ENCODE measurements at regions not wholly inside any gene's neighbourhood (a gene's known extent, or its start where the extent isn't known, plus 50 kb on each side); places are given as distances from the start of the nearest gene placed in this dataset.
"Not testable (repeated sequence)": the region's sequence is repeated elsewhere in the genome, so short reads cannot be mapped to it uniquely, and the experiment has no call there.

DNA sequence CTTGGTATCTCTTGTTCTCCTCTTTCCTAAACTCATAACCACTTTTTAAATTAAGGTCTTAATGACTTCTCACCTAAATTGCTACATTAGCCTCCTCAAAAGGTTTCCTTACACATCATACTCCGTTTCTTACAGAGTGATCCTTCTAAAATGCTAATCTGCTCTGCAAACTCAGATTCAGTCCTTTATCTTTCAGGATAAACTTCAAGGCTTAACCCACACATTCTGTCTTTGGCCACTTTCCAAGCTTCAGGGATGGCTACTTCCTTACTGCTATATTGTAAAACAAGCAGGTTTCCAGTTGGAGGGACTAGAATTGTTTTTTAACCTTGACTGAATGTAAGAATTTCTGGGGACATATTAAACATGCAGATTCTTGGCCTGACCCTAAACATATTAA, 105.5 kb upstream of the CHD1 start:
- no peaks in the 10 kb centered on the region for H3K4me1 ChIP-seq (ENCODE audit: control insufficient read depth, low read depth, low read length)
- no peak overlapping the region for H3K27ac ChIP-seq (ENCODE audit: low read length)
- no peaks in the 10 kb centered on the region for H3K27me3 ChIP-seq (ENCODE audit: control insufficient read depth, insufficient read depth, low read length)

DNA sequence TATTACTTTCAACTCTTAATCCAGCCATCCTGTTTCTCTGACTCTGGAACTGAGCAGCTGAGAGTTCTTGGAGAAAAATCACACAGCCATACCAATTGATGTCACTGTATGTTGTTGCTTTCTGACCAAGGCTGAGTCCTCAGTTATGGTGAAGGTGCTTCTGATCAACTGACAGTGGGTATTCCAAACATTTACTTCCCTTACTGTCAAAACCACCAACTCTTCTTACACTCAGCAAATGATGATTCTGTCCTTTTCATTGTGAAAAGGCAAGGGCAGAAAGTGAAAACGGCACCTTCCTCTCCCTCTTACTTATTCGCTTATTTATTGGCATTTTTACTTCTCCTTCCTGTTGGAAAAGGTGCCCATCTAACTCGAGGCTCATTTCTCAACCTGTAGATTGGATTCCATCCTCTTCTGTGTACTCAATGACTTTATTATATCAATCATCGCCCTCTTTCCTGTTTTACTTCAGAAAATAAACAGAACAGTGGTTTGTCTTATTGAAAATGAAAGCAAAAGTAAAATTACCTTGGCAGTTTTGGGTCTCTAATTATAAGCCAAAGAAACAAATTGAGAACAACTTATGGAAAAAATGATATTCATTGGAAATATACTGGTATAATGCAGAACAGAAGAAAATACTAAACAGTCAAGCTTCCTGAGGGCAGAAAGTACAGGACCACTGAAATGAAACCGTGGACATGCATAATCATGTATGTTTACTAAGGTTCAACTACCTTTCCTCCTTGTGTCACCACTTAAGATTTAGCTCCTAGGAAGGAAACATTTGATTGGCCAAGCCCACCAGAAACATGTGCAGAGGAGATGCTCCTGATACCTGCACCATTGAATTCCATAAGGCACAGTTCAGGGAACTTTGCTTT, 104.5 kb upstream of the CHD1 start:
- Histone ChIP-seq H3K36me3 (ENCODE audit: control insufficient read depth, low read depth, low read length) (no peaks in the 10 kb centered on the region), H3K27ac (ENCODE audit: low read length) (no peak overlapping the region), H3K27me3 (ENCODE audit: control insufficient read depth, insufficient read depth, low read length) (no peaks in the 10 kb centered on the region), H3K9me3 (ENCODE audit: control insufficient read depth, low read depth, low read length) (no peaks in the 10 kb centered on the region), H3K4me3 (ENCODE audit: low read length) (no peak overlapping the region), H3K4me1 (ENCODE audit: control insufficient read depth, low read depth, low read length) (no peaks in the 10 kb centered on the region), H3K9ac (ENCODE audit: low read length) (no peak overlapping the region)

More for the DNA sequence above, 105.5 kb upstream of the CHD1 start:
- Histone ChIP-seq H3K36me3 (ENCODE audit: control insufficient read depth, low read depth, low read length) (no peaks in the 10 kb centered on the region), H3K9ac (ENCODE audit: low read length) (no peak overlapping the region), H3K4me3 (ENCODE audit: low read length) (no peak overlapping the region), H3K9me3 (ENCODE audit: control insufficient read depth, low read depth, low read length) (no peaks in the 10 kb centered on the region)

DNA sequence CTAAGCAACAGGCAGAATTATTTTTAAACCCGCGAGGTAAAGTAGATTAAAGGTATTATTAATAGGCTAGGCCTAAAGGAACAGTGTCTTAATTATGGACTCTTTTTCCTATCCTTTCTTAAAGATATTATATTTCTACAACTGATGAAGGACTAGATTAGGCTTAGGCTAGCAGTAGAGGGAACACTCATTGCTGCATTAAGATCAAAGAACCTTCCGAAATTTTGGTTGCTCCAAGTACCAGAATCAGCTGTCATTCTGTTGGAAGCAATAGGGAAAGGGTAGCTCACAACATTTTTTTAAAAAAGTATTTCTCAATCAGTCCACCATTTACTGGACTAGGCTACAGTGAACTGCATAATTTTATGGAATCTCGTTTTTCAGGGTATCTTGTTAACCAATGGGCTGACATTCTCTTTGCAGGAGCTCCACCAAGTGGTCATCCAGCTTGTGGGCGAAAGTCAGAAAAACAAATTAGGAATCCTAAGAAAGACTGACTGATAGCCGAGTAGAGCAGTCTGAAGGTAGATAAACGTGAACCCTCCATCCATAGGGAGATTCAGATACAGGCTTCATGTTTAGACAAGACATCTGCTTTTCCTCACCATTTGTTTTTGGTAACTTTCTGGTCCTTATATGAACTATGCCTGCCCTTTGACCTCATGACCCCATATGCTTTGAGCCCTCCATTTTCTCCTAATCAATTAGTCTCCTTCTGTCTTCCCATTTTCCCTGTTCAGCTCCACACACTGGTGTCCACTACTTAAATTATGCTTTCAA, 103.6 kb upstream of the CHD1 start:
- H3K27ac ChIP-seq (ENCODE audit: low read length) = no peak overlapping the region
- no peaks in the 10 kb centered on the region for H3K27me3 ChIP-seq (ENCODE audit: control insufficient read depth, insufficient read depth, low read length)
- H3K4me3 ChIP-seq (ENCODE audit: low read length) = no peak overlapping the region
- H3K4me1 ChIP-seq (ENCODE audit: control insufficient read depth, low read depth, low read length) = no peaks in the 10 kb centered on the region
- H3K9me3 ChIP-seq (ENCODE audit: control insufficient read depth, low read depth, low read length) = no peaks in the 10 kb centered on the region
- H3K36me3 ChIP-seq (ENCODE audit: control insufficient read depth, low read depth, low read length) = no peaks in the 10 kb centered on the region
- no peak overlapping the region for H3K9ac ChIP-seq (ENCODE audit: low read length)

DNA sequence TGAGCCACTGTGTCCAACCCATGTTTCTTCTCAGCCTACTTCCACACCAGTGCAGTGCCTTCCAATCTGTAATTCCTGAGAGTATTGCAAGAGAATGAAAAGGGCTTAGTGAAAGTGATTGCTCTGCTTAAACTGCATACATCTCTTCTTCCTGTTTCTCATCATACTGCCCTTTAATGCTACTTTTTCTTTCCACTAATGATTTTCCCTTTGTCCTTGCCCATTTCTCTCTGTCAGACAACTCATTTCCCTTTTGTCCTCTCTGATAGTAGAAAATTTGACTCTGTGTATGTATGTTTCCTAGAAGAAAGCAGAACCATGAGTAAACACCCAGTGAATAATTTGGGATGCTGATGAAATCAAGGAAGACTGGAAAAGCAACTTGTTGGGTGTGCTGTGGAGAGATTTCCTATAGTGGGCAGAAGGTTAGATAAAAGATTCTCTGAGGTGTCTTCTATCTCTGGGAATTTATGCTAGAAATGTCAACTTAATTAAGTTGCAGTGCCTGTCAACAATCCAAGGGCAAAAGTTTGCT, 102.2 kb upstream of the CHD1 start:
- H3K36me3 ChIP-seq (ENCODE audit: control insufficient read depth, low read depth, low read length) = no peaks in the 10 kb centered on the region
- no peak overlapping the region for H3K9ac ChIP-seq (ENCODE audit: low read length)
- no peaks in the 10 kb centered on the region for H3K9me3 ChIP-seq (ENCODE audit: control insufficient read depth, low read depth, low read length)
- H3K27me3 ChIP-seq (ENCODE audit: control insufficient read depth, insufficient read depth, low read length) = no peaks in the 10 kb centered on the region
- H3K4me1 ChIP-seq (ENCODE audit: control insufficient read depth, low read depth, low read length) = no peaks in the 10 kb centered on the region
- H3K4me3 ChIP-seq (ENCODE audit: low read length) = no peak overlapping the region
- no peak overlapping the region for H3K27ac ChIP-seq (ENCODE audit: low read length)

DNA sequence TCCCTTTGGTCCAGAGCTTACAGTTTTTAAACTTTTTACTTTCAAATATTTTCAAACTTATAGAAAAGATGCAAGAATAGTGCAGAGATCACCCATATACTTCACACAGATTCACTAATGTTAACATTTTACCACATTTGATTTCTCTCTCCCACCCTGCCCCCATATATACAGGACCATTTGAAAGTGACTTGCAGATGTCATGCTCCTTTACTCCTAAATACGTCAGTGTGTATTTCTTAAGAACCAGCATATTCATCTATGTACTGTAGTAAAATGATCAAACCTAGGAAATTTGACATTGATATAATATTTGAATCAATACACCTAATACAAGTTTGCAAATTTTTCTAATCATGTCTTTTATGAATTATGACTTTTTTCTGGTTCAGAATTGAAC, 100.4 kb upstream of the CHD1 start:
- H3K4me1 ChIP-seq (ENCODE audit: control insufficient read depth, low read depth, low read length) = no peaks in the 10 kb centered on the region
- no peaks in the 10 kb centered on the region for H3K36me3 ChIP-seq (ENCODE audit: control insufficient read depth, low read depth, low read length)
- no peaks in the 10 kb centered on the region for H3K9me3 ChIP-seq (ENCODE audit: control insufficient read depth, low read depth, low read length)
- no peak overlapping the region for H3K9ac ChIP-seq (ENCODE audit: low read length)
- H3K27me3 ChIP-seq (ENCODE audit: control insufficient read depth, insufficient read depth, low read length) = no peaks in the 10 kb centered on the region
- no peak overlapping the region for H3K4me3 ChIP-seq (ENCODE audit: low read length)
- H3K27ac ChIP-seq (ENCODE audit: low read length) = no peak overlapping the region

DNA sequence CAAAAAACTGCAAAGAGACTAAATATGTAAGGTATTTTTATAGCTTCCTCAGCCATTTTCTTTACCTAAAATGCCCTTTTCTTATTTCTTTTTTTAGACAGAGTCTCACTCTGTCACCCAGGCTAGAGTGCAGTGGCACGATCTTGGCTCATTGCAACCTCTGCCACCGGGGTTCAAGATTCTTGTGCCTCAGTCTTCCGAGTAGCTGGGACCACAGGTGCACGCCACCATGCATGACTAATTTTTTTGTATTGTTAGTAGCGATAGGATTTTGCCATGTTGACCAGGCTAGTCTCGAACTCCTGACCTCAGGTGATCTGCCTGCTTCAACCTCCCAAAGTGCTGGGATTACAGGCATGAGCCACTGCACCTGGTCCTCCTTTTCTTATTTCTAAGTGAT, 99.4 kb upstream of the CHD1 start:
- not testable (repeated sequence) for H3K36me3 ChIP-seq (ENCODE audit: control insufficient read depth, low read depth, low read length); H3K9ac ChIP-seq (ENCODE audit: low read length); H3K27me3 ChIP-seq (ENCODE audit: control insufficient read depth, insufficient read depth, low read length); H3K4me3 ChIP-seq (ENCODE audit: low read length); H3K9me3 ChIP-seq (ENCODE audit: control insufficient read depth, low read depth, low read length); H3K27ac ChIP-seq (ENCODE audit: low read length); H3K4me1 ChIP-seq (ENCODE audit: control insufficient read depth, low read depth, low read length)

DNA sequence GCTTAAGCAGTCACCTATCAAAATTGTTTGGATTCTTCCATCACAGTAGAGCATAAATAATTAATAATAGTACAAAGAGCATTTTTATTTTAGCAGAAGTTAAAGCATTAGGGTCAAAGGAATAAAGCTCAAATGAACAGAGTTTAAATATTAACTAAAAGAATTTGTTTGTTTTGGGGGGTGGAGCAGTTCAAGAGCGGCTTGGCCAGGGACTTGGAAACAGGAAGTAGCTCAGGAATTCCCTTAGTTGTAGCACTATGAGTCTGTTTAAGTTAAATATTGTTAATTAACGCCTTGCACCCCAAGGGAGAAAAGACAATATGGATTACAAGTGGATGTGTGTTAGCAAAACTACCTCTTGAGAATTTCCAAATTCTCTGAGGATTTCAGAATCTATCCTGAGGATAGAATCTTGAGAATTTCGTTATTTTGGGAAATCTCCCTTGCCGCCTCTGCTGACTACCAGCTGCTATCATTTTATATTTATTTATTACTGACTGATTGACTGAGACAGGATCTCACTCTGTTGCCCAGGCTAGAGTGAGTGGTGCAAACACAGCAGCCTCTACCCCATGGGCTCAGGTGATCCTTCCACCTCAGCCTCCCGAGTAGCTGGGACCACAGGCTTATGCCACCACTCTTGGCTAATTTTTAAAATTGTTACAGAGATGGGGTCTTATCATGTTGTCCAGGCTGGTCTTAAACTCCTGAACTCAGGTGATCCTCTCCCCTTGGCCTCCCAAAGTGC, 96.7 kb upstream of the CHD1 start:
- H3K27me3 ChIP-seq (ENCODE audit: control insufficient read depth, insufficient read depth, low read length) = no peaks in the 10 kb centered on the region
- H3K4me3 ChIP-seq (ENCODE audit: low read length) = no peak overlapping the region
- H3K4me1 ChIP-seq (ENCODE audit: control insufficient read depth, low read depth, low read length) = no peaks in the 10 kb centered on the region
- no peak overlapping the region for H3K9ac ChIP-seq (ENCODE audit: low read length)
- no peak overlapping the region for H3K27ac ChIP-seq (ENCODE audit: low read length)
- no peaks in the 10 kb centered on the region for H3K9me3 ChIP-seq (ENCODE audit: control insufficient read depth, low read depth, low read length)
- no peaks in the 10 kb centered on the region for H3K36me3 ChIP-seq (ENCODE audit: control insufficient read depth, low read depth, low read length)

DNA sequence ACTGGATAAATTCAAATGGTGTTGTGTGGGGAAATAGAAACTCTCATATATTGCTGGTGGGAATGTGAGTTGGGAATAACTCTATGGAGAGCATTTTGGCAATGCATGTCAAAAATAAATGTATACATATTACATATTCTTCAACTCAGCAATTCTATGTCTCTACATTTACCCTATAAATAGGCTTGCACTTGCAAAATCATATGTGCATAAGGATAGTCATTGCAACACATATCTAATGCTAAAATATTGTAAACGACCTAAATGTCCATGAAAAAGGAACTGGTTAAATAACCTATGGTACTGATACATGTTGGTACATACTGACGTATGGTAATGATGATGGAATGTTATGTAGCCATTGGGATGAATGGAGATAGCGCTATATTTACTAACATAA, 94.5 kb upstream of the CHD1 start:
- Histone ChIP-seq H3K9ac (ENCODE audit: low read length) (no peak overlapping the region), H3K4me1 (ENCODE audit: control insufficient read depth, low read depth, low read length) (no peaks in the 10 kb centered on the region), H3K27me3 (ENCODE audit: control insufficient read depth, insufficient read depth, low read length) (no peaks in the 10 kb centered on the region), H3K4me3 (ENCODE audit: low read length) (no peak overlapping the region), H3K9me3 (ENCODE audit: control insufficient read depth, low read depth, low read length) (no peaks in the 10 kb centered on the region), H3K27ac (ENCODE audit: low read length) (no peak overlapping the region), H3K36me3 (ENCODE audit: control insufficient read depth, low read depth, low read length) (no peaks in the 10 kb centered on the region)

DNA sequence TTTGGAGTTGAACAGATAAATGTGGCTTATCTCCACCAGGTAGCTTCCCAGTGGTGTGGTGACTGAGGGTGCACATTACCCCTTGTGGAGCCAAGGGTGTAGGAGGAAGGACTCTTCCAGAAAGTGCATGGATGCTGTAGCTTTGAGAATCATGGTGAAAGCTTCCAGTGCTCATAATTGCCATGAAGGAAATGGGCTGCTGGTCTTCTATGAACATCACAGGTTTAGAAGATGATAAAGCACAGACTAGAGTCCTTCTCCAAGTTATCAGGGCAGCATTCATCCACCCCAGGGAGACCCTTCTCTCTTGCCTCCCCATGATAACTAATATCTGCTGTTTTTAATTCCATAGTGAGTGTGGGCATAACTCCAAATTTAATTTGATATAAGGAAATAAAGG, 93.4 kb upstream of the CHD1 start:
- H3K4me1 ChIP-seq (ENCODE audit: control insufficient read depth, low read depth, low read length) = no peaks in the 10 kb centered on the region
- H3K27ac ChIP-seq (ENCODE audit: low read length) = no peak overlapping the region
- H3K9ac ChIP-seq (ENCODE audit: low read length) = no peak overlapping the region
- H3K36me3 ChIP-seq (ENCODE audit: control insufficient read depth, low read depth, low read length) = no peaks in the 10 kb centered on the region
- H3K27me3 ChIP-seq (ENCODE audit: control insufficient read depth, insufficient read depth, low read length) = no peaks in the 10 kb centered on the region
- H3K4me3 ChIP-seq (ENCODE audit: low read length) = no peak overlapping the region
- H3K9me3 ChIP-seq (ENCODE audit: control insufficient read depth, low read depth, low read length) = no peaks in the 10 kb centered on the region

DNA sequence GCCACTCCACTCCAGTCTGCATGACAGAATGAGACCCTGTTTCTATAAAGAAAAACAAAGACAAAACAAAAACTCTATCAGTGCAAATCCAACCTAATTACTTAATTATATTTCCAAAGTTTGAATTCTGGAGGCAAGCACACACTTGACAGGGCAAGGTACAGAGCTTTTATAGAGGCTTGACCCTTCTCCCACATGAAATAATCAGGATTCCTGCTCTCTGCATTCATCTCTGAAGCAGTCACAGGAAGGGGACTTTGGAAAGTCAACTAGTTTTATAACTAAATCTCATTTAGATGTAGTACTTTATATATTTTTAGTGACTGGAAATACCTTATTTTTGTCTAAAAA, 91.9 kb upstream of the CHD1 start:
- Histone ChIP-seq H3K9ac (ENCODE audit: low read length) (no peak overlapping the region), H3K27ac (ENCODE audit: low read length) (no peak overlapping the region), H3K27me3 (ENCODE audit: control insufficient read depth, insufficient read depth, low read length) (no peaks in the 10 kb centered on the region), H3K36me3 (ENCODE audit: control insufficient read depth, low read depth, low read length) (no peaks in the 10 kb centered on the region), H3K4me1 (ENCODE audit: control insufficient read depth, low read depth, low read length) (no peaks in the 10 kb centered on the region), H3K9me3 (ENCODE audit: control insufficient read depth, low read depth, low read length) (no peaks in the 10 kb centered on the region), H3K4me3 (ENCODE audit: low read length) (no peak overlapping the region)

All from iPS-18a (cell line).